ENCODE measurements at regions not wholly inside any gene's neighbourhood (a gene's known extent, or its start where the extent isn't known, plus 50 kb on each side); places are given as distances from the start of the nearest gene placed in this dataset.
"Not testable (repeated sequence)": the region's sequence is repeated elsewhere in the genome, so short reads cannot be mapped to it uniquely, and the experiment has no call there.

DNA sequence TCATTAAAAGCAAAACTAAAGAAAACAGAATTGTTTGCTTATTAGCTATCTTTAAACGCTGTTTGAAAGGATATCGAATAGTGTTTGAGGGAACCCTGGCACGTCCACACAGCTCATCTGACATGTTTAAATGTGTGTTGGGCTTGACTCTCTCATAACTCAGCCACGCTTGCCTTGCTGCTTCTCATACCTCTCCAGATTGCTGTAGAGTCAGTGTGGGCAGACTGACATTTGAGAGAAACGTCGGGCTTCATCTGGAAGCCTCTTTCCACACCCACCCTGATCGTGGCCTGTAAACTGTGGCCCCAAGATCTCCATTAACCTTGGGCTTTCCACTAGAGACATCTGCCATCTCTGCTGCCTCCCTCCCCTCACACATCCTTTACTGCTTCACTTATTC is 226.4 kb upstream of the PLGLB2 start:
- not testable (repeated sequence) for DNase-seq (ENCODE audit: low read depth); H3K4me3 ChIP-seq (ENCODE audit: low read length)

DNA sequence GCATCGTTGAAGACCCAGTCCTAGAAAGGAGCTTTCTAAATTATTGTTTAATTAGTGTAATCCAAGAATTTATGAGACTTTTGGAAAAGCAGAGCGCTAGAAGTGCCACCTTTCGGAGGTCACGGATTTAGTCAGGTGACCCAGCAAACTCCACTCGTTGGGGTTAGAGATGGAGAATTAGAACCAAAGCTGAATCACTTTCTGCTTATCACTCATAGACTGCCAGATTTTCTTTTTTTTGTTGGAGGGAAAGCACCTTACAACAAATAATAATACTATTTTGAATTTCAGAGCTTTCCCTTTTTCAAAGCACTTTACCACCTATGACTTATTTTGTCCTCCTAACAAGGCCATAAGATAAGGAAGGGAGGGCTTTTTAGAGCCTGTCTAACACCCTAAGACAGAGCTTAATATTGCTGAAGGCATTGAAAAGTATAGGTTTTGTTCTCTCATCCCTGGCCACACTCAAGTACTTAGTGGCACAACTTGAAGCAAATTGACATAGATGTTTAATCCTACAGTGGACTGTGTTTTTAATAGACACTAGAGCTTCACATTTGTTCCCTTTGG is 223.2 kb upstream of the PLGLB2 start:
- DNase-seq (ENCODE audit: low read depth); H3K4me3 ChIP-seq (ENCODE audit: low read length): not testable (repeated sequence)

- H3K4me3 ChIP-seq (ENCODE audit: low read length); DNase-seq (ENCODE audit: low read depth): not testable (repeated sequence)
These were observed 222.3 kb upstream of the PLGLB2 start for GRCh38 chr2:87525497-87525991.

- not testable (repeated sequence) for DNase-seq (ENCODE audit: low read depth); H3K4me3 ChIP-seq (ENCODE audit: low read length)
These were observed 221.6 kb upstream of the PLGLB2 start for GRCh38 chr2:87526258-87526657.

DNA sequence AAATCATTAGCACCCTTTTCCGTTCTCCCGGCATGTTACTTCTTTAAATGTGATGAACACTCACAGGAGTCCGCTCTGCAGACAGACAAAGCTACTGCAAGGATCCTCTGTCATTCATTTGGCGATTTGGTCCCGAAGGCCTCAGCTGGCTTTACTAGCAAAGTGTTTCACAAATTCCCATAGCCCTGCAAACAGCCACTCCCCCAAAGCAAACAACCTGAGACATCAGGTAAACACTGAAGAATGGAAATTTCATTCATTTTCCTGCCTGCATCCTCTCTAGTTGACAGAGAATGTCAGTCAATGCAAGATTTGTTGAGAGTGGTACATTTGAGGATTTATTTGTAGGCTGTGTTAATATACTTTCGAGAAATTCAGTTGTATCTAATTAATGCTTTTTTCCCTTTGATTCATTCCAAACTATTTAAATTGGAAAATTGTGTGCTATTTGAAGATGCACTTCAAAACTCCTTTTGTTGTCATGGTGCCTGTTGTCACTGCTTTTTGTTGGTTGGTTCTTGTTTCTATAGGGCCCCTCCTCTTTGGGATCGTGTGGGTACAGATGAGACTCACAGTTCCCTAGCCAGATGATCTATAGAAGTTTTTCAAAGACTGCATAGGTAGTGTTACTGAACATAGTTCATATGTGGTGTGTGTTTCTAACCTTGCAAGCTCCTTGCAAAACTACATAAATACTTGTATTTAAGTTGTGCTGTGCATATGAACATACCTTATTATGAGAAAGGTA is 215.7 kb upstream of the PLGLB2 start:
- DNase-seq (ENCODE audit: low read depth); H3K4me3 ChIP-seq (ENCODE audit: low read length): not testable (repeated sequence)

- not testable (repeated sequence) for DNase-seq (ENCODE audit: low read depth); H3K4me3 ChIP-seq (ENCODE audit: low read length)
These were observed 214.3 kb upstream of the PLGLB2 start for GRCh38 chr2:87533390-87534272.

DNA sequence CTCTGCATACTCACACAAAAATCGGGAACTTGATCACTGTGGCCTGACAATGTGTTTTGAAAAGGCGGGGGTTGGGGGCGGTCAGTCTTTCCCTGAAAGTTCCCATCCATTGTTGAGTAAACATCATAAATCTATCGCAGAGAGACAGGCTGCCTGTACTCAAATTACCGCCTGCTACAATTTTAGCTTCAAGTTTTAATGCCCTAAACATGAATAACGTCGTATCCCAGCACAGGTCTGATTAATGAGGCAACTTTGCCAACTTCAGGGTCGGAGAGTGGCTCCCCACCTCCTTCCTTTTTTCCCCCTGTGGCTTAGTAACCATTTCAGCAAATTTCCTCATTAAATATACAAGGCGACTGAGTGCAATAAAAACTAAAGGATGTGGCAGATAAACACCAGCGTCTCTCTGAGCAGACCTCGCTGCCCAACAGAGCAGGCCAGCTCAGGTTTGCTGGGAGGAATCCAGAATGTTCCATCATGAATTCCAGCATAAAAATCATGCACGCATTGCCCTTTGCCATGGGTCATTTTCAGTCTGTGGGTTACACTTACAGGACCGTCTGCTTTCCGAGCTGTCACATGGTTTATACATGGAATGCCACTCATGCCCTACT is 213.5 kb upstream of the PLGLB2 start:
- H3K4me3 ChIP-seq (ENCODE audit: low read length); DNase-seq (ENCODE audit: low read depth): not testable (repeated sequence)

GRCh38 chr2:87536427-87536826 is 211.5 kb upstream of the PLGLB2 start:
- not testable (repeated sequence) for H3K4me3 ChIP-seq (ENCODE audit: low read length); DNase-seq (ENCODE audit: low read depth)

DNA sequence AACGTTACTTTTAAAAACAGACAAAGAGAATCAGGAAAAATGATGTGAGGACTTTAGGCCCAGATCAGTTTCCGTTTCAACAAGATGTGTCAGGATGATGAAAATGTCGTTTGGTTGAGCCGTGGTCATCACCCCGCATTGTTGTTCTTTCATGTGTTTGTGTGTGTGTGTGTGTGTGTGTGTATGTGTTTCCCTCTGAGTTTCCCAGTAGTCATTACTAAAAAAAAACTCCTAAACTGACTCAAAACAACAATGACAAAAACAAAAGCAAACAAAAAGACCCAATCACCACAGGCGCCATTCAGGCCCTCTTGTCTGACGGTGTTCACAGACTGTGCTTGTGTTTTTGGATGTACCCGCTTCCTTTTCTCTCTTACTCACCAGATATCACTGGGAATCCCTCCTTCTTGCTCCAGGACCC is 210.6 kb upstream of the PLGLB2 start:
- not testable (repeated sequence) for DNase-seq (ENCODE audit: low read depth)

GRCh38 chr2:87538268-87538667 is 209.6 kb upstream of the PLGLB2 start:
- H3K4me3 ChIP-seq (ENCODE audit: low read length); DNase-seq (ENCODE audit: low read depth): not testable (repeated sequence)

More for the DNA sequence above, 210.6 kb upstream of the PLGLB2 start:
- H3K4me3 ChIP-seq (ENCODE audit: low read length), result not testable (repeated sequence)

DNA sequence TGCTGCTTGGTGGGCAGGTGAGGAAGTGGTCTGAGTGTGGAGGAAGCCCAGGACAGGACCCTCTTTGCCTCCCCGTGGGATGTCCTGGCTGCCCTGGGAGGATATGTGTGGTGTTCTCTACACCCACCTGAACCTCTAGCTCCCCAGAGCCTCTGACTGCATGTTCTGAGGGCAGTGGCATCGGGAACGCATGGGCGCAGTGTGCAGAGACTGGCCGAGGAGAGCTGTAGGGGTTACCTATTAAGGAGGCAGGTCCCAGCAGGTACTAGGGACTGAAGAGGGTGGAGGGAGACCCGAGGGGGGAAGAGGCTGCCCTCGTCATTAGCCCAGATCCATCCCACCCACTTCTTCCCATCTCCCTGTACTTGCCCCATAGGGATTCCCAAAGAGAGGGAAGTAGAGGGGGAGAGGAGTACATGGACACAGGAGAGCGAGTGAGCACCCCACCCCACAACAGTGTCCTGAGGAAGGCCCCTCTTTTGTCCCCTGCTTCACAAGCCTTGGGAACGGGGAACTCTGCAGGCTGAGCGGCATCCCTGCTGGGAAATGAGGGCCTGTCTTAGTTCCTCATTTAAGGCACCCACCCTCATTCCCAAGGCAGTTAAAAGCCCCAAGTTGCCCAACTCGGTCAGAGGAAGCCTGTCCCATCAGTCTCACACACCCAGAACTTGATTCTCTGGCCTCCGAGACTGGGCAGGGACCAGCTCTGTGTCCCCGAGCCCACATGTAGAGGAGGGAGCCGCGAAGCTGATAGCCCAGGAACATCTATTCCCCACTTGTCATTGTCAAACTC is 208.5 kb upstream of the PLGLB2 start:
- not testable (repeated sequence) for DNase-seq (ENCODE audit: low read depth); H3K4me3 ChIP-seq (ENCODE audit: low read length)

GRCh38 chr2:87540242-87540641 is 207.6 kb upstream of the PLGLB2 start:
- H3K4me3 ChIP-seq (ENCODE audit: low read length); DNase-seq (ENCODE audit: low read depth): not testable (repeated sequence)

GRCh38 chr2:87542599-87543174 is 205.2 kb upstream of the PLGLB2 start:
- H3K4me3 ChIP-seq (ENCODE audit: low read length); DNase-seq (ENCODE audit: low read depth): not testable (repeated sequence)

DNA sequence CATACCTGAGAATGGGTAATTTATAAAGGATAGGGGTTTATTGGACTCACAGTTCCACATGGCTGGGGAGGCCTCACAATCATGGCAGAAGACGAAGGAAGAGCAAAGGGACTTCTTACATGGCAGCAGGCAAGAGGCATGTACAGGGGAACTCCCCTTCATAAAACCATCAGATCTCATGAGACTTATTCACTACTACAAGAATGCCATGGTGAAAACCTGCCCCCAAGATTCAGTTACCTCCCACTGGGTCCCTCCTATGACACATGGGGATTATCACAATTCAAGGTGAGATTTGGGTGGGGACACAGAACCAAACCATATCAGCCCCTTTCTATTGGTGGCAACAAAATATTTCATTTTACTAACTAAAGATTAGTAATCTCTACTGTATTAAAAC is 204.1 kb upstream of the PLGLB2 start:
- DNase-seq (ENCODE audit: low read depth); H3K4me3 ChIP-seq (ENCODE audit: low read length): not testable (repeated sequence)

DNA sequence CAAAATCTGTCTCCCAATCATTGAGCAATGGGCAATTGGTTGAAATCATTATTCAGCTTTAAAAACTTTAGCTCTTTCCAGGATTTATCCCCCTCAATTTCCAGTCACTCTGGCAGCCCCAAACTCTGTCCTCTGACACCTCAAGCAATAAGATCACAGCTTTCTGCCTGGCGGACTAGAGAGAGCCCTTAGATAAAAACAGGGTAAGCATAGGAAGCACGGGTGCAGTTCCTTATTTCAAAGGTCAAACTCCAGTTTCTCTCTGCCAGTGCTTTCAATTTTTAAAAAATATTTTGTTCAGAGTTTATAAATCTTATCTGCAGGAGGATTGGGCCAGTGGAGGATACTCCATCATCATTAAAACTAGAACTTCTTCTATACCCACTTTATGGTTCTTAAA is 200.8 kb upstream of the PLGLB2 start:
- H3K4me3 ChIP-seq (ENCODE audit: low read length); DNase-seq (ENCODE audit: low read depth): not testable (repeated sequence)

GRCh38 chr2:87547966-87548365 is 199.9 kb upstream of the PLGLB2 start:
- DNase-seq (ENCODE audit: low read depth); H3K4me3 ChIP-seq (ENCODE audit: low read length): not testable (repeated sequence)

DNA sequence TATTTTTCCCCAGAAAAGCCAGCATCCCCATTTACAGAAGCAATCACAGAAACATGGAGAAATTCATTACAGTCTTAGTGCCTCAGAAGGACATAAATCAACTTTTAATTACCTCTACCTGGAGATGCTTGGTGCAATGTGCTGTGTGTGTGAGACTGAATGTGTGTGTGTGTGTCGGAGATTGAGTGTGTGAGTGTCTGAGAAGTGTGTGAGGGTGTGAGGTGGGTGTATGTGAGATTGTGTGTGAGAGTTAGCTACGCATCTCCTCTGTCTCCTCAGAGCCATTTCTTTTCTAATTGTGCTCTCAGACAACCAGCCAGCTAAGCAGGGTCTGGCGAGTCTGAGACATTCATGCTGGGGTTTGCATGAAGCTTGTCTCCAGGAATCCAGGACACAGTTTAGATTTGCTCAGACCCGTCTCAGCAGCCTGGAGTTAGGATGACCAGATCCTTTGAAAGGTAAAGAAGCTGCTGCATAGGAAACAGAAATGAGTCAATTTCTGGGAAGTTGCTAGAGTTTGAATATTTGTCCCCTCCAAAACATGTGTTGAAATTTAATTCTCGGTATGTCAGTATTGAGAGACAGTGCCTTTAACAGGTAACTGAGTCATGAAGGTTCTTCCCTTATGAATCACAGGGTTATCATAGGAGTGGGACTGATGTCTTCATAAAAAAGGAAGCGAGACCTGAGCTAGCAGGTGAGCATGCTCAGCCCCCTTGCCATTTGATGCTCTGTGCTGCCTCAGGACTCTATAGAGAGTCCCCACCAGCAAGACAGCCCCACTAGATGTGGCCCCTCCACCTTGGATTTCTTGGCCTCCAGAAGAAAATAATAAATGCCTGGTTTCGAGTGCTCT is 199.0 kb upstream of the PLGLB2 start:
- DNase-seq (ENCODE audit: low read depth); H3K4me3 ChIP-seq (ENCODE audit: low read length): not testable (repeated sequence)

Data from retinal pigment epithelial cell (primary cell).